ENCODE measurements at regions not wholly inside any gene's neighbourhood (a gene's known extent, or its start where the extent isn't known, plus 50 kb on each side); places are given as distances from the start of the nearest gene placed in this dataset.

DNA sequence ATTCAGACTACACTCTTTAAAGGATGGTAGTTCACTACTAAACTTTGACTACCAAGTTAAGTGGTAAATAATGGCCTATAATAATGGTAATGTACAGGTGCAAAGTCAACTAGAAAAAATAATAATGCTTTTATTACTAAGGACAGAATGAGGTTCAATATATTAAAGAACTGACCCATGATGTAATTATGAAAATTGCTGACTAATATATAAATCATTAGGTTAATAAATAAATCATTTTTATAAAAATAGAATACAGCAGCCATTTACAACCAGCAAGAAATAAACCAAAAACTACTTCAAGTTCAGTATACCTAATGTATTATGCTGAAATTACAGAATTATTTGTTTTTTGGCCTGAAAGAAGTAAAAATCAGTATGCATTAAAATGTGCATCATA, 577.2 kb downstream of the PPARGC1A start:
- Histone ChIP-seq H3K4me3 (no peak overlapping the region), H3K27me3 (ENCODE audit: low read depth) (no peaks in the 10 kb centered on the region), H3K9me3 (no peaks in the 10 kb centered on the region), H3K4me1 (no peaks in the 10 kb centered on the region), H3K36me3 (replicated peaks) (no peaks in the 10 kb centered on the region)
- in situ Hi-C loops (cut with MboI; ENCODE audit: low sequenced_read_pairs): no loop called here
- no peak for DNase-seq (ENCODE audit: low spot score in 2 of 2)

GRCh38 chr4:23311983-23312382, 577.9 kb downstream of the PPARGC1A start:
- Histone ChIP-seq H3K36me3 (replicated peaks) (no peaks in the 10 kb centered on the region), H3K4me3 (no peak overlapping the region), H3K27me3 (ENCODE audit: low read depth) (no peaks in the 10 kb centered on the region), H3K9me3 (no peaks in the 10 kb centered on the region), H3K4me1 (no peaks in the 10 kb centered on the region)
- DNase-seq (ENCODE audit: low spot score in 2 of 2): no peak
- in situ Hi-C loops (cut with MboI; ENCODE audit: low sequenced_read_pairs): no loop called here

GRCh38 chr4:23305026-23305425, 584.8 kb downstream of the PPARGC1A start:
- no peaks in the 10 kb centered on the region for H3K36me3 ChIP-seq (replicated peaks)
- no peak overlapping the region for H3K4me3 ChIP-seq
- H3K27me3 ChIP-seq (ENCODE audit: low read depth): no peaks in the 10 kb centered on the region
- in situ Hi-C loops (cut with MboI; ENCODE audit: low sequenced_read_pairs): no loop called here
- DNase-seq (ENCODE audit: low spot score in 2 of 2): no peak
- H3K4me1 ChIP-seq: no peaks in the 10 kb centered on the region
- no peaks in the 10 kb centered on the region for H3K9me3 ChIP-seq

- Histone ChIP-seq H3K27me3 (ENCODE audit: low read depth) (no peaks in the 10 kb centered on the region), H3K4me3 (no peak overlapping the region), H3K36me3 (replicated peaks) (no peaks in the 10 kb centered on the region), H3K9me3 (no peaks in the 10 kb centered on the region), H3K4me1 (no peaks in the 10 kb centered on the region)
- DNase-seq (ENCODE audit: low spot score in 2 of 2): no peak
- in situ Hi-C loops (cut with MboI; ENCODE audit: low sequenced_read_pairs): no loop called here
These were observed 591.5 kb downstream of the PPARGC1A start for GRCh38 chr4:23298371-23298770.

DNA sequence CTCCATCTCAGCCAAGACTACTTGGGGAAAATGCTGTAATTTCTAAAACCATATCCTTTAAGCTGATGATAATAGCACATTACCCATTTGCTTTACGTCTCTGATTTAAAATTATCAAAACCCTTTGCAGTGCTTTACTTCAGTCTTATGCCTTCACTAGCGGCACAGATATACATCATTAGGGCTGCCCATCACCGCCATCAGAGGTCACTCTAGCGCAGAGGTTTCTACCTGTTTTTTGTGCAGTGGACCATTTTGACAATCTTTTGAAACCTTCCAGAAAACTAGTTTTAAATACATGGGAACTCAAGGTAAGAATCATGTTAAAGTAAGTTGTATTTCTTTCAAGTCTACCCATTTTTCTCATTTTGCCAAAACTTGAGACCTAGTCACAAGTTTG, 592.5 kb downstream of the PPARGC1A start:
- no peaks in the 10 kb centered on the region for H3K27me3 ChIP-seq (ENCODE audit: low read depth)
- DNase-seq (ENCODE audit: low spot score in 2 of 2): no peak
- in situ Hi-C loops (cut with MboI; ENCODE audit: low sequenced_read_pairs): no loop called here
- H3K36me3 ChIP-seq (replicated peaks): no peaks in the 10 kb centered on the region
- H3K9me3 ChIP-seq: no peaks in the 10 kb centered on the region
- H3K4me1 ChIP-seq: no peaks in the 10 kb centered on the region
- no peak overlapping the region for H3K4me3 ChIP-seq

- Histone ChIP-seq H3K4me1 (no peaks in the 10 kb centered on the region), H3K9me3 (no peaks in the 10 kb centered on the region), H3K36me3 (replicated peaks) (no peaks in the 10 kb centered on the region), H3K27me3 (ENCODE audit: low read depth) (no peaks in the 10 kb centered on the region), H3K4me3 (no peak overlapping the region)
- no peak for DNase-seq (ENCODE audit: low spot score in 2 of 2)
- in situ Hi-C loops (cut with MboI; ENCODE audit: low sequenced_read_pairs): no loop called here
These were observed 598.4 kb downstream of the GBA3 start for GRCh38 chr4:23291139-23291538.

DNA sequence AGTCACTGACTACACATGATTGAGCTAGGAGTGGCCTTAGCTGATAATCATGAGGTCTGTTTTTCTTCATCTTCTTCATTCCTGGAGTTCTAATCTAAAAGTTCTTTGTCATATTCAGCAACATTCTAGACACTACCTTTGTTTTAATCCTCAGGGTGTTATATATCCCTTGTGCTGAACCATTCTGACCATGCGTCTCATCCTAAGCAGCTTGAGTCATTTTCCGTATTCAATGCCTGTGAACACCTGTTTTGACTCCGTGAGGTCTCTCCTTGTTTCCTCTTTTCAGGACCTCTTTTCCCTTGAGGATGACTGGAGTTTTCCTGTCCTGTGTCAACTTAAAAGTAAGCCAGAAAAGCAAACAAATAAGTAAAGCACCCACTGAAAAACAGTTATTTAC, 597.9 kb downstream of the GBA3 start:
- Histone ChIP-seq H3K4me3 (no peak overlapping the region), H3K9me3 (no peaks in the 10 kb centered on the region), H3K36me3 (replicated peaks) (no peaks in the 10 kb centered on the region), H3K4me1 (no peaks in the 10 kb centered on the region), H3K27me3 (ENCODE audit: low read depth) (no peaks in the 10 kb centered on the region)
- no peak for DNase-seq (ENCODE audit: low spot score in 2 of 2)
- in situ Hi-C loops (cut with MboI; ENCODE audit: low sequenced_read_pairs): no loop called here

GRCh38 chr4:23279377-23279986, 586.7 kb downstream of the GBA3 start:
- no peaks in the 10 kb centered on the region for H3K9me3 ChIP-seq
- DNase-seq (ENCODE audit: low spot score in 2 of 2): no peak
- in situ Hi-C loops (cut with MboI; ENCODE audit: low sequenced_read_pairs): no loop called here
- no peaks in the 10 kb centered on the region for H3K4me1 ChIP-seq
- H3K36me3 ChIP-seq (replicated peaks): no peaks in the 10 kb centered on the region
- no peak overlapping the region for H3K4me3 ChIP-seq
- H3K27me3 ChIP-seq (ENCODE audit: low read depth): no peaks in the 10 kb centered on the region

DNA sequence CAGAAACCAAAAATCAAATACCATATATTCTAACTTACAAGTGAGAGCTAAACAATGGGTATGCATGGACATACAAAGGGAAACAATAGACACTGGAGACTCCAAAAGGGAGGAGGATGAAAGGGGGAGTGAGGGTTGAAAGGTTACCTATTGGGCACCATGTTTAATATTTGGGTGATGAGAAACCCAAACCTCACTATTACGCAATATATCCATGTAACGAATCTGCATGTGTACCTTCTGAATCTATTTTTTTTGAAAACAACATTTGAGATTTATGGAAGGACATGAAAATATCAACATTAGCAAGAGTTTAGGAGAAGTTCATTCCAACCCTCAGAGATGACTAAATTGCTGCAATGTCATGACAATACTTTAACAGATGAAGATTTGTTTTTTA, 586.1 kb downstream of the GBA3 start:
- H3K4me1 ChIP-seq: no peaks in the 10 kb centered on the region
- DNase-seq (ENCODE audit: low spot score in 2 of 2): no peak
- in situ Hi-C loops (cut with MboI; ENCODE audit: low sequenced_read_pairs): no loop called here
- H3K9me3 ChIP-seq: no peaks in the 10 kb centered on the region
- no peaks in the 10 kb centered on the region for H3K36me3 ChIP-seq (replicated peaks)
- H3K4me3 ChIP-seq: no peak overlapping the region
- H3K27me3 ChIP-seq (ENCODE audit: low read depth): no peaks in the 10 kb centered on the region

GRCh38 chr4:23276076-23276475, 583.3 kb downstream of the GBA3 start:
- no peaks in the 10 kb centered on the region for H3K4me1 ChIP-seq
- no peaks in the 10 kb centered on the region for H3K36me3 ChIP-seq (replicated peaks)
- no peak overlapping the region for H3K4me3 ChIP-seq
- in situ Hi-C loops (cut with MboI; ENCODE audit: low sequenced_read_pairs): no loop called here
- DNase-seq (ENCODE audit: low spot score in 2 of 2): no peak
- H3K9me3 ChIP-seq: no peaks in the 10 kb centered on the region
- no peaks in the 10 kb centered on the region for H3K27me3 ChIP-seq (ENCODE audit: low read depth)

GRCh38 chr4:23269566-23269965, 576.8 kb downstream of the GBA3 start:
- Histone ChIP-seq H3K4me3 (no peak overlapping the region), H3K9me3 (no peaks in the 10 kb centered on the region), H3K4me1 (no peaks in the 10 kb centered on the region; the same call in 1 of the 2 replicates), H3K27me3 (ENCODE audit: low read depth) (no peaks in the 10 kb centered on the region), H3K36me3 (replicated peaks) (no peaks in the 10 kb centered on the region)
- in situ Hi-C loops (cut with MboI; ENCODE audit: low sequenced_read_pairs): no loop called here
- no peak for DNase-seq (ENCODE audit: low spot score in 2 of 2)

- in situ Hi-C loops (cut with MboI; ENCODE audit: low sequenced_read_pairs): no loop called here
- no peak overlapping the region for H3K4me3 ChIP-seq
- DNase-seq (ENCODE audit: low spot score in 2 of 2): no peak
These were observed 575.5 kb downstream of the GBA3 start for GRCh38 chr4:23268072-23268771.

DNA sequence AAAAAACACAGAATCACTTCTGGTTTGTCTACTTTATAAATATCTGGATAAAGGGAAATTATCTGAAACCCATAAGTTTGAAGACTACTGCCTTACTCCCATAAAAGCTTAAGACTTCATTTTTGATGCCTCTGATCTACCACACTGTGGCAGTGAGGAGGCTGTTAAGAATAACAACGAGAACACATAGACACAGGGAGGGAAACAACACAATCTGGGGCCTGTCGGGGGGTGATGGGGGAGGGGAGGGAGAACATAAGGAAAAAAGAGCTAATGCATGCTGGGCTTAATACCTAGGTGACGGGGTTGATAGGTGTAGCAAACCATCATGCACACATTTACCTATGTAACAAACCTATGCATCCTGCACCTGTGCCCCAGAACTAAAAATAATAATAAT, 573.7 kb downstream of the GBA3 start:
- Histone ChIP-seq H3K9me3 (no peaks in the 10 kb centered on the region), H3K4me3 (no peak overlapping the region), H3K36me3 (replicated peaks) (no peaks in the 10 kb centered on the region), H3K27me3 (ENCODE audit: low read depth) (no peaks in the 10 kb centered on the region), H3K4me1 (no peaks in the 10 kb centered on the region; the same call in 1 of the 2 replicates)
- in situ Hi-C loops (cut with MboI; ENCODE audit: low sequenced_read_pairs): no loop called here
- DNase-seq (ENCODE audit: low spot score in 2 of 2): no peak

More at GRCh38 chr4:23268072-23268771, 575.5 kb downstream of the GBA3 start:
- no peaks in the 10 kb centered on the region for H3K36me3 ChIP-seq (replicated peaks)
- no peaks in the 10 kb centered on the region; the same call in 1 of the 2 replicates for H3K4me1 ChIP-seq
- H3K9me3 ChIP-seq: no peaks in the 10 kb centered on the region
- H3K27me3 ChIP-seq (ENCODE audit: low read depth): no peaks in the 10 kb centered on the region

GRCh38 chr4:23260511-23260910, 567.8 kb downstream of the GBA3 start:
- H3K9me3 ChIP-seq: no peaks in the 10 kb centered on the region
- DNase-seq (ENCODE audit: low spot score in 2 of 2): no peak
- no peaks in the 10 kb centered on the region for H3K4me1 ChIP-seq
- H3K27me3 ChIP-seq (ENCODE audit: low read depth): no peaks in the 10 kb centered on the region
- in situ Hi-C loops (cut with MboI; ENCODE audit: low sequenced_read_pairs): no loop called here
- H3K36me3 ChIP-seq (replicated peaks): no peaks in the 10 kb centered on the region
- no peak overlapping the region for H3K4me3 ChIP-seq
